ENCODE measurements at regions not wholly inside any gene's neighbourhood (a gene's known extent, or its start where the extent isn't known, plus 50 kb on each side); places are given as distances from the start of the nearest gene placed in this dataset.
A peak's percentile ranks its signal among the peaks of the same experiment; 100 is the strongest.

- ChIA-PET CTCF (interaction anchor here (0.6 to 0.7 kb wide), 2 partner anchors 67 to 167 kb away, joined by 3 to 5 read pairs; no protein-coding TSS in a partner anchor), POLR2A (interaction anchor here (0.6 to 0.7 kb wide), 2 partner anchors 60 to 111 kb away, joined by 3 read pairs; no protein-coding TSS in a partner anchor)
- peak overlapping the region; percentile 89 for H3K27ac Mint-ChIP-seq (ENCODE audit: unreplicated experiment)
- DNase-seq, result peak in 1 of 2 experiments; percentile 68
- peak overlapping the region; percentile 53 for H3K4me3 Mint-ChIP-seq (ENCODE audit: unreplicated experiment)
- peaks cover 25% of the 10 kb centered on the region for H3K4me1 Mint-ChIP-seq (ENCODE audit: low read depth, unreplicated experiment)
- H3K36me3 ChIP-seq (ENCODE audit: control insufficient read depth, insufficient read depth, low read length), result no peaks in the 10 kb centered on the region
- H3K9me3 ChIP-seq, result no peaks in the 10 kb centered on the region
- H3K27me3 Mint-ChIP-seq (ENCODE audit: insufficient read depth, unreplicated experiment), result no peaks in the 10 kb centered on the region
- intact Hi-C loops (cut with micrococcal nuclease; ENCODE audit: unreplicated experiment), result loop anchor here (1.0 to 2.0 kb wide), 3 partner anchors 24 to 121 kb away; no protein-coding TSS in a partner anchor
- no TSS peak for BruUV-seq (replicated peaks)
- H3K27me3 ChIP-seq (replicated peaks; ENCODE audit: control insufficient read depth, insufficient read depth, low read length), result no peaks in the 10 kb centered on the region
- H3K9me3 Mint-ChIP-seq (ENCODE audit: unreplicated experiment), result no peaks in the 10 kb centered on the region
- peaks cover 55% of the 10 kb centered on the region for H3K4me1 ChIP-seq
- TF ChIP-seq CTCF (IDR thresholded peaks at IDR 0.05; ENCODE audit: insufficient read depth in 1 of 2, low read depth in 1 of 2, low read length in 1 of 2, severe bottlenecking in 1 of 2, unreplicated experiment in 1 of 2), result no peak
- H3K4me3 ChIP-seq (ENCODE audit: low read depth, low read length), result no peak overlapping the region
- peaks cover 14% of the 10 kb centered on the region for H3K36me3 Mint-ChIP-seq (ENCODE audit: insufficient read depth, unreplicated experiment)
These were observed 121.9 kb upstream of the SLC38A2 start for GRCh38 chr12:46494424-46494823.

- TSS peak; percentile 75 for BruUV-seq (replicated peaks)
- TF ChIP-seq CTCF (IDR thresholded peaks at IDR 0.05; ENCODE audit: insufficient read depth in 1 of 2, low read depth in 1 of 2, low read length in 1 of 2, severe bottlenecking in 1 of 2, unreplicated experiment in 1 of 2), result no peak
- intact Hi-C loops (cut with micrococcal nuclease; ENCODE audit: unreplicated experiment), result loop anchor here (1.0 to 2.0 kb wide), 3 partner anchors 25 to 121 kb away; no protein-coding TSS in a partner anchor
- Mint-ChIP-seq H3K9me3 (ENCODE audit: unreplicated experiment) (no peaks in the 10 kb centered on the region), H3K27ac (ENCODE audit: unreplicated experiment) (peak overlapping the region; percentile 89), H3K4me1 (ENCODE audit: low read depth, unreplicated experiment) (peaks cover 25% of the 10 kb centered on the region), H3K36me3 (ENCODE audit: insufficient read depth, unreplicated experiment) (peaks cover 14% of the 10 kb centered on the region), H3K4me3 (ENCODE audit: unreplicated experiment) (peak overlapping the region; percentile 53), H3K27me3 (ENCODE audit: insufficient read depth, unreplicated experiment) (no peaks in the 10 kb centered on the region)
- no peaks in the 10 kb centered on the region for H3K27me3 ChIP-seq (replicated peaks; ENCODE audit: control insufficient read depth, insufficient read depth, low read length)
- DNase-seq, result no peak
- no peak overlapping the region for H3K4me3 ChIP-seq (ENCODE audit: low read depth, low read length)
- peaks cover 55% of the 10 kb centered on the region for H3K4me1 ChIP-seq
- no peaks in the 10 kb centered on the region for H3K9me3 ChIP-seq
- no peaks in the 10 kb centered on the region for H3K36me3 ChIP-seq (ENCODE audit: control insufficient read depth, insufficient read depth, low read length)
- ChIA-PET POLR2A (interaction anchor here (0.6 to 0.7 kb wide), 2 partner anchors 61 to 110 kb away, joined by 3 read pairs; no protein-coding TSS in a partner anchor), CTCF (interaction anchor here (0.6 to 0.7 kb wide), 2 partner anchors 67 to 168 kb away, joined by 3 to 5 read pairs; no protein-coding TSS in a partner anchor)
These were observed 121.2 kb upstream of the SLC38A2 start for GRCh38 chr12:46493834-46494181.

GRCh38 chr12:46493150-46493833 lies 120.7 kb upstream of the SLC38A2 start:
- no peaks in the 10 kb centered on the region for H3K27me3 ChIP-seq (replicated peaks; ENCODE audit: control insufficient read depth, insufficient read depth, low read length)
- no peak overlapping the region for H3K4me3 ChIP-seq (ENCODE audit: low read depth, low read length)
- no peak for DNase-seq
- no peaks in the 10 kb centered on the region for H3K9me3 ChIP-seq
- no peak for TF ChIP-seq CTCF (IDR thresholded peaks at IDR 0.05; ENCODE audit: insufficient read depth in 1 of 2, low read depth in 1 of 2, low read length in 1 of 2, severe bottlenecking in 1 of 2, unreplicated experiment in 1 of 2)
- peaks cover 25% of the 10 kb centered on the region for H3K4me1 Mint-ChIP-seq (ENCODE audit: low read depth, unreplicated experiment)
- H3K27me3 Mint-ChIP-seq (ENCODE audit: insufficient read depth, unreplicated experiment), result no peaks in the 10 kb centered on the region
- no peaks in the 10 kb centered on the region for H3K36me3 ChIP-seq (ENCODE audit: control insufficient read depth, insufficient read depth, low read length)
- H3K4me3 Mint-ChIP-seq (ENCODE audit: unreplicated experiment), result peak overlapping the region; percentile 53
- no peaks in the 10 kb centered on the region for H3K9me3 Mint-ChIP-seq (ENCODE audit: unreplicated experiment)
- intact Hi-C loops (cut with micrococcal nuclease; ENCODE audit: unreplicated experiment), result no loop called here
- BruUV-seq (replicated peaks), result no TSS peak
- H3K36me3 Mint-ChIP-seq (ENCODE audit: insufficient read depth, unreplicated experiment), result peaks cover 14% of the 10 kb centered on the region
- H3K27ac Mint-ChIP-seq (ENCODE audit: unreplicated experiment), result peak overlapping the region; percentile 79
- ChIA-PET POLR2A (no interaction called here), CTCF (interaction anchor here (0.7 to 1.1 kb wide), 1 partner anchor 168 kb away, joined by 3 read pairs; no protein-coding TSS in a partner anchor)
- H3K4me1 ChIP-seq, result peaks cover 55% of the 10 kb centered on the region
